ENCODE measurements at regions not wholly inside any gene's neighbourhood (a gene's known extent, or its start where the extent isn't known, plus 50 kb on each side); places are given as distances from the start of the nearest gene placed in this dataset.

DNA sequence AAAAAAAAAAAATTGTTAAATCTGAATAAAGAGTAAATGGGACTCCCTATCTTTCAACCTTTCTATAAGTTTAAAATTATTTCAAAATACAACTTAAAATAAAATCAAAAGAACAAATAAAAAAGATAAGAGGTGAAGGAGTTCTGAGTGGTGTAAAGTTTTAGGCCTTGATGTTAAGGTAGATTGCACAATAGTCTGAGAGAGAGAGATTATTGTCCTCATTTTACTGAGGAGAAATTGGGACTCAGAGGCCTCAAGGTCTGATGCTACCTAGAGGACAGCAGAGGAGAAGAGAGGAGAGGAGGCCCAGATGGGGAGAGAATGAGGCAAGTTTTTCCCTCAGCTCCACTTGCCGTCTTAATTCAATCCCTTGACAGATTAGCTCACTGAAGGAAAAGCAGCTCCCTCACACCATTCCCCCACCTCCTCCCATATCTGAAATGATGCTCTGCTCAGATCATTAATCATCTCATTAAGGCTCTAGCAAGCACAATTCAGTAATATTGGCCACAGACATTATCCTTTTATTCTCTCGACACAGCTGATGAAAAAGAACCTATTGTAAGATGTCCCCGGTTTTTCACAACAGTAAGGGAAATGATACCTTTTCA is 106.3 kb upstream of the PTPN13 start:
- DNase-seq (ENCODE audit: low spot score): no peak
- POLR2A ChIA-PET (ENCODE audit: low non-redundant PET): no interaction called here
- TF ChIP-seq, protein P1, sequence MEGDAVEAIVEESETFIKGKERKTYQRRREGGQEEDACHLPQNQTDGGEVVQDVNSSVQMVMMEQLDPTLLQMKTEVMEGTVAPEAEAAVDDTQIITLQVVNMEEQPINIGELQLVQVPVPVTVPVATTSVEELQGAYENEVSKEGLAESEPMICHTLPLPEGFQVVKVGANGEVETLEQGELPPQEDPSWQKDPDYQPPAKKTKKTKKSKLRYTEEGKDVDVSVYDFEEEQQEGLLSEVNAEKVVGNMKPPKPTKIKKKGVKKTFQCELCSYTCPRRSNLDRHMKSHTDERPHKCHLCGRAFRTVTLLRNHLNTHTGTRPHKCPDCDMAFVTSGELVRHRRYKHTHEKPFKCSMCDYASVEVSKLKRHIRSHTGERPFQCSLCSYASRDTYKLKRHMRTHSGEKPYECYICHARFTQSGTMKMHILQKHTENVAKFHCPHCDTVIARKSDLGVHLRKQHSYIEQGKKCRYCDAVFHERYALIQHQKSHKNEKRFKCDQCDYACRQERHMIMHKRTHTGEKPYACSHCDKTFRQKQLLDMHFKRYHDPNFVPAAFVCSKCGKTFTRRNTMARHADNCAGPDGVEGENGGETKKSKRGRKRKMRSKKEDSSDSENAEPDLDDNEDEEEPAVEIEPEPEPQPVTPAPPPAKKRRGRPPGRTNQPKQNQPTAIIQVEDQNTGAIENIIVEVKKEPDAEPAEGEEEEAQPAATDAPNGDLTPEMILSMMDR (conservative IDR thresholded peaks at IDR 0.05; ENCODE audit: low read depth): no peak
- CTCF ChIA-PET: interaction anchor here (0.6 kb wide), 1 partner anchor 35 kb away, joined by 3 read pairs; no protein-coding TSS in a partner anchor
- H3K27ac ChIP-seq: no peak overlapping the region

DNA sequence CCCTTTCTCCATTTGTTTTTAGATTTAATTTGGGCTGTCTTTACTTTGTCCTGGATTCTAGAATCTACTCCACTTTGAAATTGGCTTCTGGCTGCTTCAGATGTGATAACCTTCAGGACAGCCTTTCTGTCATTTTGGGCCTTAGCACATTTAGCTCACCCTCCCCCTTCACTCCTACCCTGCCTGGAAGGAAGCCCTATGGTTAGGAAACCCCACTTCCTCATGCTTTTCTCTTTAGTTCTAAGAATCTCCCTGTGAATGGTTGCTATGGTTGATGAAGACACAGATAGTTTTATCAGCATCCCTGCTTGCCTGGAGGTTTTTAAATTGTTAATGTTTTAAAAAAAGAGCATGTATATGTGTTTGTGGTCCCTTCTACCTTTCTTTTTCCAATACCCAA is 100.7 kb upstream of the PTPN13 start:
- ChIA-PET POLR2A (ENCODE audit: low non-redundant PET) (no interaction called here), CTCF (no interaction called here)
- TF ChIP-seq, protein P1 (conservative IDR thresholded peaks at IDR 0.05; ENCODE audit: low read depth): no peak
- no peak overlapping the region for H3K27ac ChIP-seq
- no peak for DNase-seq (ENCODE audit: low spot score)

DNA sequence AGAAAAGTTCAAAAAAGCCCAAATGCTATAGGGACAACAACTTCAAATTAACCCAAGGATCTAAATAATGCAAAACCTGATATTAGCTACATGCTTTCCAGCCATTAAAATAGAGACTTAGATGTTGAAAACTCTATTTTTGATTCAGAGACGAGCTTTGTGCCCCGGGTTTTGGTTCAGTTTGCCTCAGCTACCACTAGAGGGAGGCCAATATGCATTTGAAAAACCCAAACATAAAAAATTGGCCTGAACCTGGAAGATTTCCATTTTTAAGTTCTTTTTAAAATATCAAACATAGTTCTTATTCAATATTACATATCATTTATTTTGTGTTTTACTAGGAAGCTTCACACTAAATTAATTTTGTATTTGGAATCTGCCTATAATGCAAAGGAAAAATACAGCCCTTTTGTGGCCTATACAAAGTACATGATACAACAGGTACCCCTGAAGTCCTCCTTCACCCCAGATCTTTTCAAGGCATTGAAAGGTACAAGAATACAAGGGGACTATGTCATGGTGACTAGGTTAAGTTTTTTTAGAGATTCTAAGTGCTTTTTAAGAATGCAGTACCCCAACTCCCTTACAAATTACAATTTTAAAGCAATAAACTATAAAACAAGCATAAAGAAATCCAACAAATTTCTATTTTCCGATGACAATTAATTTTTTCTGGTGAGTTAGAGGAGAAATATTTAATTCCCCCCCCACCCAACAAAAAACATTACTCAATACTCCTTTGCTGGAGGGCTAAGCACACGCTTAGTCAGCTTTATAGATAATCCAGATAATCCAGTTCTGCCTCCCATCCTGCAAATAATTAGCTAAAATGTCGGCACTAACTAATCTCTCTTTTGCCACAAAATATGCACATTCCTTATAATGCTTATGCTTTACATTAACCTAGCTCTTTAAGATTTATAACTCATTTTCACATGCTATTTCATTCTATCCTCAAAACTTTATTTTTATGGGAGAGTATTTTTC is 97.7 kb upstream of the PTPN13 start:
- peak; percentile 70 for DNase-seq (ENCODE audit: low spot score)
- no peak overlapping the region for H3K27ac ChIP-seq
- TF ChIP-seq, protein P1 (conservative IDR thresholded peaks at IDR 0.05; ENCODE audit: low read depth): peak; percentile 89
- CTCF ChIA-PET: interaction anchor here (0.6 to 1.7 kb wide), 19 partner anchors 10 to 671 kb away, joined by 3 to 8 read pairs (median 3); partner anchors contain the start of gene PTPN13
- POLR2A ChIA-PET (ENCODE audit: low non-redundant PET): no interaction called here

DNA sequence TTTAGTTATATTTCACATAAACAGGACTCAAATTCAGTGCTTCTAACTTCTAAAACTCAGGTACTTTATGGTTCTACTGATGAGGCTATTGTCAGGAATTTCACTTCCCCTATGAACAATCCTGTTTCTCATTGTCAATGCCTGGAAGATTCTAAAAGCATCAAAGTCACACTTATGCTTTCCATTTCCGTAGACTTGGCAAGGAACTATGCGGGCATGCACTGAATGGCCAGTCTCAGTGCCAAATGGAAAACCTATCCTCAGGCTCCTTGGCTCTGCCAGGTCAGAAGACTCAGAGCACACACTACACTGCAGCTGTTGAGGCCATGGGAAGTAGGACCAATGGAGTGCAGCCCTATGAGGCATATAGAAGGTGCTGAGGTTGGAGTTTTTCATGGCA is 97.0 kb upstream of the PTPN13 start:
- peak; percentile 20 for DNase-seq (ENCODE audit: low spot score)
- POLR2A ChIA-PET (ENCODE audit: low non-redundant PET): no interaction called here
- TF ChIP-seq, protein P1 (conservative IDR thresholded peaks at IDR 0.05; ENCODE audit: low read depth): no peak
- H3K27ac ChIP-seq: peak overlapping the region; percentile 65
- CTCF ChIA-PET: interaction anchor here (0.6 to 1.7 kb wide), 4 partner anchors 97 to 596 kb away, joined by 3 to 8 read pairs (median 4); partner anchors contain the start of gene PTPN13

DNA sequence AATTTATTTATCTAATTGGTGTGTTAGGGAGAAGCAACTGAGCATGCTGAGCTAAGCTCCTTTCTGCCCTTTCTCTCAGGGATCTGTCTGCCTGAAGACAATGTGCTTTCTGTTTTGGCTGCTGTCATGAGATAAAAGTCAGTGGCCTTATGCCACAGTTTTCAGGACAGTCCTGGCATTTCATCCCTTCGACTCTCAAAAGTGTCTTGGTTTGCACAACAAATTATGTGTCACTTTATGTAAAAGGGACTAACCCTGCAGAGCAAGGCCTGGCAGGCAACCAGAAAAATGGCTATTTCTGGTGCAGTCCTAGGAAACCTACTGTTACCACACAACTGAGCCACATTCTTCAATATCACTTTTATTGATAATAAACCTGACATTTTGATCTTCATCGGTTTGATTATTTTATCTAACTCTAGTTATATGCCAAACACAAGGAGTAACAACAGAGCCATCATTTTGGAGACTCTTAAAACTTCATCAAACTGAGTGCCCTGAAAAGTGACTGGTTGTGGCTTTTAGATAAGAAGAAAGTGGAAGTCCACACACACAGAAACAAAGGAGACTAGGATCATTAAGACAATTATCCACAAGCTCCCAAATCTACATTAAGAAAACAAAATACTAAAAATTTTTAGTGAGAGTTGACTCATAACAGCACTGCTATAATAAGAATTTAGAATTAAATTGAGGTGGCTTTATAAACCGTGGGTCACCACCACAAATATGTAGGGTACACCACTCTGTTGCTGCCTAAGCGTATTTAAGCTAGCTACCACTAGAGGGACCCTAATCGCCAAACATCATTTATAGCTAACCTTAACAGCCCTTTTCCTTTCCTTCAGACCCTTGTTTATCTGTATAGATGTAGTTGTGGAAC is 95.9 kb upstream of the PTPN13 start:
- peak; percentile 51 for DNase-seq (ENCODE audit: low spot score)
- ChIA-PET CTCF (interaction anchor here (0.5 to 1.4 kb wide), 17 partner anchors 13 to 437 kb away, joined by 3 to 8 read pairs (median 3); partner anchors contain the start of gene AFF1), POLR2A (ENCODE audit: low non-redundant PET) (no interaction called here)
- TF ChIP-seq, protein P1 (conservative IDR thresholded peaks at IDR 0.05; ENCODE audit: low read depth): peak; percentile 86
- H3K27ac ChIP-seq: no peak overlapping the region

DNA sequence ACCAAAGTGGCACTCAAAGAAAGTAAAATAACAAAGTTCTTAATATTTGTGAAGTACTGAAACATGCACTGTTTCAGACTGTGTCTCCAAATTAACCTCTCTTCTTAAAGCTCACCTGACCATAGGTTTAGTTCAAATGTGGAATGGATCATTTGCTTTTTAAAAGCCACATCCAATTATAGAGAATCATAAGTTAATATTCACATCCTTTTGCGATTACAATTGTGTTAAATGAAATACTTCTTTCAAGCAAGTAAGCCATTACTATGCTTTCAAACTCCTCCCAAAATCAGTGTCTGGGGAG is 95.3 kb upstream of the PTPN13 start:
- POLR2A ChIA-PET (ENCODE audit: low non-redundant PET): no interaction called here
- CTCF ChIA-PET: interaction anchor here (0.5 to 1.4 kb wide), 14 partner anchors 23 to 436 kb away, joined by 3 to 8 read pairs (median 3); partner anchors contain the start of gene AFF1

More for the DNA sequence above, 95.3 kb upstream of the PTPN13 start:
- H3K27ac ChIP-seq: no peak overlapping the region
- TF ChIP-seq, protein P1 (conservative IDR thresholded peaks at IDR 0.05; ENCODE audit: low read depth): peak; percentile 43
- DNase-seq (ENCODE audit: low spot score): no peak

All from RWPE1 (cell line).